HCT116 (cell line): ENCODE measurements at regions not wholly inside any gene's neighbourhood (a gene's known extent, or its start where the extent isn't known, plus 50 kb on each side); places are given as distances from the start of the nearest gene placed in this dataset.

ENCODE experiments used
- ATAC-seq: fragments of 200-7000 bp; cut with Tn5 transposase; 2 replicates; pipeline ENCODE4 v1.9.1; 2020; ENCODE audit warnings: mild to moderate bottlenecking, moderate library complexity
- BruUV-seq: library from RNA; stranded (reverse); fragments of 400-500 nt; replicated peaks from 2 replicates; lab custom pipeline; 2021; lab: Mats Ljungman, UMichigan
- CTCF ChIA-PET: fragments of 300-600 bp; sonication (Branson Sonifier 250); formaldehyde crosslinking; loops from one replicate; lab custom pipeline; 2021; ENCODE audit warnings: antibody characterized with exemption; lab: Charles Lee
- POLR2A ChIA-PET: fragments of 300-600, 350-600 bp; sonication (Branson Sonifier 250); formaldehyde crosslinking; loops from one replicate; lab custom pipeline; 2021; ENCODE audit warnings: antibody characterized with exemption; lab: Charles Lee
- RAD21 ChIA-PET, 2 experiments: fragments of 300-600 bp; sonication (Branson Sonifier 250); formaldehyde crosslinking; loops; one replicate each; lab custom pipeline; 2023; ENCODE audit warnings: low total read pairs in 2 of 2; ENCODE audit not compliant: uncharacterized antibody in 2 of 2, unreplicated experiment in 2 of 2, low non-redundant PET in 1 of 2; lab: Charles Lee
- DNase-seq: peaks from one replicate; pipeline ENCODE4 v3.0.0-alpha.2; 2010; ENCODE audit warnings: low read depth, low spot score
- H2AFZ ChIP-seq: fragments of 200-600 bp; shearing (Covaris generic), sonication (generic); 2 replicates; pipeline ENCODE4 v1.6.1; 2017; ENCODE audit warnings: low read depth, mixed run types, mixed read lengths, antibody characterized with exemption, low read length; ENCODE audit not compliant: poor library complexity, severe bottlenecking
- H3K27ac ChIP-seq: 2 replicates; pipeline ENCODE4 v1.5.1; 2012; ENCODE audit warnings: low read depth, low read length
- H3K27me3 ChIP-seq: fragments of 200-600 bp; sonication (generic); 2 replicates; pipeline ENCODE4 v1.6.1; 2016; ENCODE audit warnings: mixed run types, low read length, mixed read lengths; ENCODE audit not compliant: insufficient read depth
- H3K36me3 ChIP-seq, 2 experiments: fragments of 200-500 bp in 1 of 2; fragments of 200-600 bp in 1 of 2; sonication (Bioruptor generic) in 1 of 2; sonication (generic) in 1 of 2; 2 replicates each; pipeline versions ENCODE4 v1.5.1 to v1.6.1; 2014 to 2016; ENCODE audit warnings: low read length in 2 of 2, inconsistent platforms in 1 of 2, mixed read lengths in 1 of 2, mixed run types in 1 of 2; ENCODE audit not compliant: insufficient read depth in 2 of 2, control insufficient read depth in 1 of 2
- H3K4me1 ChIP-seq, 2 experiments: fragments of 200-600 bp in 1 of 2; sonication (generic) in 1 of 2; 2 replicates each; pipeline versions ENCODE4 v1.5.1 to v1.6.1; 2012 to 2017; ENCODE audit warnings: low read length in 2 of 2, inconsistent platforms in 1 of 2, mild to moderate bottlenecking in 1 of 2, mixed read lengths in 1 of 2, mixed run types in 1 of 2, moderate library complexity in 1 of 2; ENCODE audit not compliant: insufficient read depth in 2 of 2, control insufficient read depth in 1 of 2
- H3K4me2 ChIP-seq: fragments of 200-600 bp; sonication (generic); 2 replicates; pipeline ENCODE4 v1.6.1; 2017; ENCODE audit warnings: mixed run types, low read length, mixed read lengths
- H3K4me3 ChIP-seq, 2 experiments: fragments of 200-600 bp in 1 of 2; sonication (generic) in 1 of 2; replicated peaks in 1 of 2; 2 replicates each; pipeline ENCODE4 v1.5.1; 2011 to 2016; ENCODE audit warnings: low read length in 2 of 2, control low read depth in 1 of 2, low read depth in 1 of 2, mild to moderate bottlenecking in 1 of 2, mixed read lengths in 1 of 2, mixed run types in 1 of 2
- H3K79me2 ChIP-seq: fragments of 200-600 bp; sonication (generic); 2 replicates; pipeline ENCODE4 v1.6.1; 2017; ENCODE audit warnings: mild to moderate bottlenecking, mixed run types, low read length, moderate library complexity, mixed read lengths; ENCODE audit not compliant: insufficient read depth
- H3K9ac ChIP-seq: fragments of 200-600 bp; sonication (generic); 2 replicates; pipeline ENCODE4 v1.6.1; 2016; ENCODE audit warnings: low read length, mixed read lengths
- H3K9me2 ChIP-seq: fragments of 200-600 bp; sonication (generic), shearing (Covaris generic); 2 replicates; pipeline ENCODE4 v1.6.1; 2017; ENCODE audit warnings: mixed run types, mild to moderate bottlenecking, moderate library complexity; ENCODE audit not compliant: insufficient read depth
- H3K9me3 ChIP-seq, 2 experiments: fragments of 200-500 bp in 1 of 2; fragments of 200-600 bp in 1 of 2; sonication (Bioruptor generic) in 1 of 2; sonication (generic) in 1 of 2; 2 replicates each; pipeline ENCODE4 v1.6.1; 2014 to 2017; ENCODE audit warnings: low read length in 2 of 2, mixed read lengths in 2 of 2, inconsistent platforms in 1 of 2, low read depth in 1 of 2, mild to moderate bottlenecking in 1 of 2, mixed run types in 1 of 2, moderate library complexity in 1 of 2; ENCODE audit not compliant: control insufficient read depth in 1 of 2, insufficient read depth in 1 of 2
- H4K20me1 ChIP-seq: fragments of 200-600 bp; sonication (generic), shearing (Covaris generic); 2 replicates; pipeline ENCODE4 v1.6.1; 2017; ENCODE audit warnings: mixed run types, mild to moderate bottlenecking, moderate library complexity; ENCODE audit not compliant: insufficient read depth
- ATF3 ChIP-seq: IDR thresholded peaks from 2 replicates; pipeline ENCODE4 v1.6.1; 2012
- CEBPB ChIP-seq: IDR thresholded peaks from 2 replicates; pipeline ENCODE4 v1.6.1; 2012; ENCODE audit warnings: low read depth
- EGR1 ChIP-seq: IDR thresholded peaks from 2 replicates; pipeline ENCODE4 v1.6.1; 2012; ENCODE audit warnings: low read depth
- EZH2 ChIP-seq: fragments of 200-600 bp; sonication (generic); IDR thresholded peaks from 2 replicates; pipeline ENCODE4 v1.6.1; 2017; ENCODE audit warnings: antibody characterized with exemption, mixed run types
- EZH2phosphoT487 ChIP-seq: fragments of 200-600 bp; IDR thresholded peaks from 2 replicates; pipeline ENCODE4 v1.6.1; 2018; ENCODE audit warnings: antibody characterized with exemption, borderline replicate concordance
- FOSL1 ChIP-seq: IDR thresholded peaks from 2 replicates; pipeline ENCODE4 v1.6.1; 2012; ENCODE audit warnings: low read depth
- JUND ChIP-seq: IDR thresholded peaks from 2 replicates; pipeline ENCODE4 v1.6.1; 2012
- MAX ChIP-seq: IDR thresholded peaks from 2 replicates; pipeline ENCODE4 v1.6.1; 2012
- POLR2A ChIP-seq: IDR thresholded peaks from 2 replicates; pipeline ENCODE4 v1.7.0; 2011; ENCODE audit warnings: borderline replicate concordance; ENCODE audit not compliant: insufficient read depth, insufficient read length; ENCODE audit errors: extremely low read depth
- RAD21 ChIP-seq: IDR thresholded peaks from 2 replicates; pipeline ENCODE4 v1.6.1; 2012; ENCODE audit warnings: low read depth, mild to moderate bottlenecking
- SIN3A ChIP-seq: IDR thresholded peaks from 2 replicates; pipeline ENCODE4 v1.6.1; 2012; ENCODE audit warnings: low read depth
- SP1 ChIP-seq: IDR thresholded peaks from 2 replicates; pipeline ENCODE4 v1.6.1; 2012; ENCODE audit warnings: low read depth
- SRF ChIP-seq: IDR thresholded peaks from 2 replicates; pipeline ENCODE4 v1.6.1; 2012; ENCODE audit warnings: low read depth
- TCF7L2 ChIP-seq: IDR thresholded peaks from 2 replicates; pipeline ENCODE4 v1.7.0; 2011; ENCODE audit warnings: borderline replicate concordance, inconsistent platforms; ENCODE audit not compliant: insufficient read depth, insufficient read length; ENCODE audit errors: extremely low read depth
- YY1 ChIP-seq: IDR thresholded peaks from 2 replicates; pipeline ENCODE4 v1.6.1; 2011; ENCODE audit warnings: low read length, low read depth, moderate library complexity, mild to moderate bottlenecking; ENCODE audit not compliant: insufficient replicate concordance; ENCODE audit errors: extremely low read depth
- ZFX ChIP-seq: fragments of 450-650 bp; IDR thresholded peaks from 2 replicates; pipeline ENCODE4 v1.6.1; 2017
- intact Hi-C: fragments of 100-400 bp; cut with micrococcal nuclease; formaldehyde crosslinking; loops from 2 replicates; pipeline ENCODE4 v1.10.0; 2022
- TF ChIP-seq, protein P1 (sequence below), 3 experiments: fragments of 200-600 bp in 1 of 3; sonication (generic) in 1 of 3; IDR thresholded peaks in 2 of 3; conservative IDR thresholded peaks in 1 of 3; 2 replicates each; pipeline ENCODE4 v1.5.1; 2012 to 2017; ENCODE audit warnings: low read depth in 2 of 3, low read length in 2 of 3, antibody characterized with exemption in 1 of 3, borderline replicate concordance in 1 of 3, control low read depth in 1 of 3, mild to moderate bottlenecking in 1 of 3, mixed read lengths in 1 of 3, mixed run types in 1 of 3, moderate library complexity in 1 of 3; ENCODE audit not compliant: insufficient read depth in 1 of 3

DNA sequence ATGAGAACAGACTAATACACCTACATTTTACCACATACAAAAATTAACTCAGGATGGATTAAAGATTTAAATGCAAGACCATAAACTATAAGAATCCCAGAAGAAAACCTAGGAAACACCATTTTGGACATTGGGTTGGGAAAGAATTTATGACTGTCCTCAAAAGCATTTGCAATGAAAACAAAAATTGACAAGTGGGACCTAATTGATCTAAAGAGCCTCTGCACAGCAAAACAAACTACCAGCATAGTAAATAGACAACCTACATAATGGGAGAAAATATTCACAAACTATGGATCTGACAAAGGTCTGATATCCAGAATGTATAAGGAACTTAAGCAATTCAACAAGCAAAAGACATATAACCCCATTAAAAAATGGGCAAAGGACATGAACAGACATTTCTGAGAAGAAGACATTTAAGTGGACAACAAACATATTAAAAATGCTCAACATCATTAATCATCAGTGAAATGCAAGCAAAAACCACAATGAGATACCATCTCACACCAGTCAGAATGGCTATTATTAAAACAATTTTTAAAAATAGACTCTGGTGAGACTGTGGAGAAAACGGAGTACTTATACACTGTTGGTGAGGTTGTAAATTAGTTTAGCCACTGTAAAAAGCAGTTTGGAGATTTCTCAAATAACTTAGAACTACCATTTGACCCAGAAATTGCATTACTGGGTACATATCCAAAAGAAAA, 221.7 kb upstream of the DIPK2B start:
- ChIA-PET POLR2A (no interaction called here), CTCF (no interaction called here), RAD21 (no interaction called here)
- no TSS peak for BruUV-seq
- H3K4me2 ChIP-seq, result no peak overlapping the region
- H4K20me1 ChIP-seq, result no peaks in the 10 kb centered on the region
- no peaks in the 10 kb centered on the region for H3K4me1 ChIP-seq
- TF ChIP-seq SP1 (no peak), EZH2 (no peak), ZFX (no peak), SIN3A (no peak), CEBPB (no peak), JUND (no peak), YY1 (no peak), ATF3 (no peak), FOSL1 (no peak)
- H3K79me2 ChIP-seq, result no peaks in the 10 kb centered on the region
- H3K4me3 ChIP-seq, result no peak overlapping the region
- intact Hi-C loops, result no loop called here
- no peak overlapping the region for H3K9ac ChIP-seq
- ATAC-seq (no peak), DNase-seq (no peak)
- no peak overlapping the region for H3K27ac ChIP-seq
- H3K9me3 ChIP-seq, result no peaks in the 10 kb centered on the region
- no peaks in the 10 kb centered on the region for H3K9me2 ChIP-seq
- no peaks in the 10 kb centered on the region for H3K27me3 ChIP-seq
- no peak overlapping the region for H2AFZ ChIP-seq
- H3K36me3 ChIP-seq, result no peaks in the 10 kb centered on the region

GRCh38 chrX:45421806-45422205, 221.1 kb upstream of the DIPK2B start:
- POLR2A ChIA-PET, result no interaction called here
- TF ChIP-seq RAD21 (no peak), ATF3 (no peak), SP1 (no peak), SIN3A (no peak), EZH2phosphoT487 (no peak), ZFX (no peak), EGR1 (no peak), SRF (no peak), MAX (no peak), CEBPB (no peak), EZH2 (no peak), POLR2A (no peak), TCF7L2 (no peak)
- TF ChIP-seq, protein P1, sequence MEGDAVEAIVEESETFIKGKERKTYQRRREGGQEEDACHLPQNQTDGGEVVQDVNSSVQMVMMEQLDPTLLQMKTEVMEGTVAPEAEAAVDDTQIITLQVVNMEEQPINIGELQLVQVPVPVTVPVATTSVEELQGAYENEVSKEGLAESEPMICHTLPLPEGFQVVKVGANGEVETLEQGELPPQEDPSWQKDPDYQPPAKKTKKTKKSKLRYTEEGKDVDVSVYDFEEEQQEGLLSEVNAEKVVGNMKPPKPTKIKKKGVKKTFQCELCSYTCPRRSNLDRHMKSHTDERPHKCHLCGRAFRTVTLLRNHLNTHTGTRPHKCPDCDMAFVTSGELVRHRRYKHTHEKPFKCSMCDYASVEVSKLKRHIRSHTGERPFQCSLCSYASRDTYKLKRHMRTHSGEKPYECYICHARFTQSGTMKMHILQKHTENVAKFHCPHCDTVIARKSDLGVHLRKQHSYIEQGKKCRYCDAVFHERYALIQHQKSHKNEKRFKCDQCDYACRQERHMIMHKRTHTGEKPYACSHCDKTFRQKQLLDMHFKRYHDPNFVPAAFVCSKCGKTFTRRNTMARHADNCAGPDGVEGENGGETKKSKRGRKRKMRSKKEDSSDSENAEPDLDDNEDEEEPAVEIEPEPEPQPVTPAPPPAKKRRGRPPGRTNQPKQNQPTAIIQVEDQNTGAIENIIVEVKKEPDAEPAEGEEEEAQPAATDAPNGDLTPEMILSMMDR (IDR thresholded peaks at IDR 0.05 in 2 of 3, conservative IDR thresholded peaks at IDR 0.05 in 1 of 3; ENCODE audit: borderline replicate concordance in 1 of 3, insufficient read depth in 1 of 3, low read depth in 2 of 3, low read length in 2 of 3), result no peak

More at GRCh38 chrX:45421806-45422205, 221.1 kb upstream of the DIPK2B start:
- no peak overlapping the region for H3K9ac ChIP-seq
- H2AFZ ChIP-seq, result no peak overlapping the region
- no peak overlapping the region for H3K27ac ChIP-seq
- H3K4me3 ChIP-seq, result no peak overlapping the region
- BruUV-seq, result no TSS peak
- H3K9me3 ChIP-seq, result no peaks in the 10 kb centered on the region
- no peaks in the 10 kb centered on the region for H3K36me3 ChIP-seq
- ATAC-seq (no peak), DNase-seq (no peak)
- ChIA-PET RAD21 (no interaction called here), CTCF (no interaction called here)
- H4K20me1 ChIP-seq, result no peaks in the 10 kb centered on the region
- no peaks in the 10 kb centered on the region for H3K27me3 ChIP-seq
- H3K4me1 ChIP-seq, result no peaks in the 10 kb centered on the region
- H3K79me2 ChIP-seq, result no peaks in the 10 kb centered on the region
- H3K4me2 ChIP-seq, result no peak overlapping the region
- no peaks in the 10 kb centered on the region for H3K9me2 ChIP-seq
- intact Hi-C loops, result no loop called here
